HEK293T (cell line): ENCODE measurements at regions not wholly inside any gene's neighbourhood (a gene's known extent, or its start where the extent isn't known, plus 50 kb on each side); places are given as distances from the start of the nearest gene placed in this dataset.

Experiments used
- CTCF ChIA-PET: fragments of 350-600 bp; formaldehyde crosslinking; extraction: SDS; loops from one replicate; lab custom pipeline; 2021; ENCODE audit warnings: antibody characterized with exemption, inconsistent platforms; lab: Yijun Ruan, JAX
- POLR2A ChIA-PET: fragments of 350-600 bp; formaldehyde crosslinking; extraction: SDS; loops from one replicate; lab custom pipeline; 2020; ENCODE audit warnings: antibody characterized with exemption, inconsistent platforms; lab: Yijun Ruan, JAX
- DNase-seq: peaks from one replicate; pipeline ENCODE4 v3.0.0; 2012; ENCODE audit warnings: mixed read lengths; ENCODE audit errors: extremely low spot score
- ARNT ChIP-seq: fragments of 450-650 bp; IDR thresholded peaks from 2 replicates; pipeline ENCODE4 v1.6.1; 2017; ENCODE audit warnings: mild to moderate bottlenecking
- BHLHE40 ChIP-seq: fragments of 450-650 bp; IDR thresholded peaks from 2 replicates; pipeline ENCODE4 v1.6.1; 2016; ENCODE audit warnings: mild to moderate bottlenecking, moderate library complexity, borderline replicate concordance
- CTBP1 ChIP-seq: fragments of 450-650 bp; IDR thresholded peaks from 2 replicates; pipeline ENCODE4 v1.6.1; 2016; ENCODE audit warnings: borderline replicate concordance
- ELF4 ChIP-seq: fragments of 450-650 bp; IDR thresholded peaks from 2 replicates; pipeline ENCODE4 v1.6.1; 2017; ENCODE audit warnings: antibody characterized with exemption
- FOXA1 ChIP-seq: fragments of 450-650 bp; IDR thresholded peaks from 2 replicates; pipeline ENCODE4 v1.6.1; 2016; ENCODE audit warnings: mild to moderate bottlenecking
- FOXK2 ChIP-seq: fragments of 450-650 bp; IDR thresholded peaks from 2 replicates; pipeline ENCODE4 v1.6.1; 2016; ENCODE audit warnings: mild to moderate bottlenecking
- FOXM1 ChIP-seq: fragments of 450-650 bp; IDR thresholded peaks from 2 replicates; pipeline ENCODE4 v1.6.1; 2017; ENCODE audit warnings: mild to moderate bottlenecking, borderline replicate concordance
- HDGF ChIP-seq: fragments of 450-650 bp; IDR thresholded peaks from 2 replicates; pipeline ENCODE4 v1.6.1; 2017; ENCODE audit warnings: antibody characterized with exemption, borderline replicate concordance
- L3MBTL2 ChIP-seq: fragments of 450-650 bp; conservative IDR thresholded peaks from 2 replicates; pipeline ENCODE4 v1.6.1; 2016; ENCODE audit warnings: mild to moderate bottlenecking
- LEF1 ChIP-seq: fragments of 450-650 bp; IDR thresholded peaks from 2 replicates; pipeline ENCODE4 v1.6.1; 2017; ENCODE audit warnings: mild to moderate bottlenecking, borderline replicate concordance
- NFRKB ChIP-seq: fragments of 450-650 bp; IDR thresholded peaks from 2 replicates; pipeline ENCODE4 v1.6.1; 2016; ENCODE audit warnings: mild to moderate bottlenecking, moderate library complexity
- SP1 ChIP-seq: fragments of 450-650 bp; IDR thresholded peaks from 2 replicates; pipeline ENCODE4 v1.6.1; 2017
- SUZ12 ChIP-seq: fragments of 450-650 bp; IDR thresholded peaks from 2 replicates; pipeline ENCODE4 v1.6.1; 2016; ENCODE audit warnings: mild to moderate bottlenecking
- TARDBP ChIP-seq: fragments of 450-650 bp; IDR thresholded peaks from 2 replicates; pipeline ENCODE4 v1.6.1; 2016
- ZNF384 ChIP-seq: fragments of 450-650 bp; IDR thresholded peaks from 2 replicates; pipeline ENCODE4 v1.6.1; 2016
- TF ChIP-seq, protein P1 (sequence below): fragments of 450-650 bp; IDR thresholded peaks from 2 replicates; pipeline ENCODE4 v1.6.1; 2016

DNA sequence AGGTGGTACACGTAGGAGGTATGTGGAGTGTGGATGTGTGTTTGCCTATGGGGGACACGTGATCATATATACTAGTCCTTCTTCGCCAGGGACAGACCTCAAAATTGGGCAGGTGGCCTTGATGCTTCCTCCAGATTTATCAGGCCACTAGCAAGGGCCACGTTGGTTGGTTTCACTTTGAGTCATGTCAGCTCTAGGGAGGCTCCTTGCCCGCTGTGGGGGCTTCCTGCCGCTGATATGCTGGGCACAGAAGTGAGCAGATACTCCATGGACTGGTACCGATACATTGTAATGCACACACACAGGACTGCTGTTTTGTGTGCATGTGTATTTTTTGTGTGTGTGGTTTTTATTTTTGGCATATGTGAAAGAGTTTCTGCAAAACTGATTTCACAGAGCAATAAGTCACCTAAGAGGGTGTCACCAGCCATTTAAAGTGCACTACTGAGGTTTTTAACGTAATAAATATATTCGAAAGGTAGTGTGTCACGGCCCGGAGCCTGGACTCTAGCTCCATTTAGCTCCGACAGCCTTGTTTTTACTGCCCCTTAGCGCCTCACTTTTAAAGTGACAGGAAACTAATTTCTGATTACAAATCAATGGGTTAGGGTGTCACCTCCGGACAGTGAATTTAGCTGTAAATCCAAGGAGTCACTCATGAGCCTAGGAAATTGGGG is 605.5 kb upstream of the SALL1 start:
- ChIA-PET CTCF (no interaction called here), POLR2A (interaction anchor here (0.9 kb wide), 1 partner anchor 9 kb away, joined by 3 read pairs; no protein-coding TSS in a partner anchor)
- no peak for DNase-seq
- no peak for TF ChIP-seq L3MBTL2
- no peak for TF ChIP-seq FOXK2
- TF ChIP-seq ELF4: no peak
- TF ChIP-seq SUZ12: no peak
- no peak for TF ChIP-seq ZNF384
- TF ChIP-seq FOXM1: no peak
- no peak for TF ChIP-seq ARNT

DNA sequence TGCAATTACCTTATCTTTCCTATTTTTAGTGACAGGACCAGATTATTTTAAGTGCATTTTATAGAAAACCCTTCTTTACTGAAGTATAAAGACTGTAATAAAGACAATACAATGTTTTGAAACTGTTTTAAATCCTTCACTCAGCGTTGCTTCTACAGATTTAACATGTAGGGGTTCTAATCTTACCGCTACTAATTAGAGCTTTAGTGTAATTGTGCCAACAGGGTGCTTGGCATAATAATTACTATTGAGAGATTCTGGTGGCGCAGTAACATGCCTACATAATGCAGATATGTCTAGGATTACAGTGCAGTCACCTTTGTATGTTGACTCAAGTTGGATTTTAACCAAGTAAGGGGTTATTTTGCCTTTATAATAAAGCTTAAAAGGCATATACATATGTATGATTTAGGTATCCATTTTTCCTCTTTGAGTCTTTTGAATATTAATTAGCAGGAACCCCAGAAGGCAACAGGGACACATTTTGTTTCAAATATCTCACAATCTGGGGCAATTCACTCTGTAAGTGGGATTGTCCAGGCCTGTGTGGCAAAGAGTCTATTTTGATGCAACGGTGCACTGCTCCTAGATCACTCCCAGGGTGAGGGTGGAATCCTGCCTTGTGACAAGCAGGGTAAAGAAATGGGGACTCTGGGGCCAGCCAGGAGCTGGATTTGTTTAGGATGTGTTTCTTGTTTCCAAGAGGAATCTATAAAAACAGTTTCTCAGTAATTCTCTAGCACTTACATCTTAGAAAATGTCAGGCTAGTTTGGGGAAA is 604.7 kb upstream of the SALL1 start:
- CTCF ChIA-PET: no interaction called here
- DNase-seq: no peak
- TF ChIP-seq SUZ12 (no peak), ARNT (no peak), LEF1 (no peak), HDGF (no peak), NFRKB (no peak), TARDBP (no peak), FOXA1 (no peak), BHLHE40 (no peak), FOXM1 (no peak), ELF4 (no peak), L3MBTL2 (no peak), CTBP1 (no peak), SP1 (no peak), ZNF384 (no peak), FOXK2 (no peak)
- TF ChIP-seq, protein P1, sequence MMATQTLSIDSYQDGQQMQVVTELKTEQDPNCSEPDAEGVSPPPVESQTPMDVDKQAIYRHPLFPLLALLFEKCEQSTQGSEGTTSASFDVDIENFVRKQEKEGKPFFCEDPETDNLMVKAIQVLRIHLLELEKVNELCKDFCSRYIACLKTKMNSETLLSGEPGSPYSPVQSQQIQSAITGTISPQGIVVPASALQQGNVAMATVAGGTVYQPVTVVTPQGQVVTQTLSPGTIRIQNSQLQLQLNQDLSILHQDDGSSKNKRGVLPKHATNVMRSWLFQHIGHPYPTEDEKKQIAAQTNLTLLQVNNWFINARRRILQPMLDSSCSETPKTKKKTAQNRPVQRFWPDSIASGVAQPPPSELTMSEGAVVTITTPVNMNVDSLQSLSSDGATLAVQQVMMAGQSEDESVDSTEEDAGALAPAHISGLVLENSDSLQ: no peak
- POLR2A ChIA-PET: no interaction called here

DNA sequence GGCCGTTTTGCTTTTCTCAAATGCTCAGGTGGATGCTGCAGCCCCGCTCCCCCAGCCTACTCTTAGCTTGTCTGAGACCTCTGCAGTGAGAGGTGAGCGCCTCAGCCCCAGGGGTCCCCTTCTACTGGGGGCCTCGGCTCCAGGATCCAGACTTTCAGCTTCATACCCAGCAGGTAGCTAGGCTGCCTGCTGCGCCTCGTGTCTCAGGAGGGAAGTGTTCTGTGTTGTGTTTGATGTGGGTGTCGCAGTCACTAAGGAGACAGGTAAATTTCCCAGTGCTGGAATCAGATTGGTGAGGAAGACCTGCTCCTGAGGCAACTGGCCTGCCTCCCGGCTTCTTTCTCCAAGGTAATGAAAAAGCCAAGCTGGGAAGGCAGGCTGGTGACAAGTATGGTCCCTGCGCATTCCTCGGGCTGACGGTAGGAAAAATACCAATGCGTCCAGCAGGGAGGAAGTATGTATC is 604.0 kb upstream of the SALL1 start:
- ChIA-PET CTCF (no interaction called here), POLR2A (no interaction called here)
- peak; percentile 23 for DNase-seq
- TF ChIP-seq FOXA1 (no peak), BHLHE40 (no peak), SP1 (no peak), ZNF384 (no peak), LEF1 (no peak), ELF4 (no peak), FOXK2 (no peak), NFRKB (no peak), CTBP1 (no peak)
- TF ChIP-seq, protein P1: no peak

DNA sequence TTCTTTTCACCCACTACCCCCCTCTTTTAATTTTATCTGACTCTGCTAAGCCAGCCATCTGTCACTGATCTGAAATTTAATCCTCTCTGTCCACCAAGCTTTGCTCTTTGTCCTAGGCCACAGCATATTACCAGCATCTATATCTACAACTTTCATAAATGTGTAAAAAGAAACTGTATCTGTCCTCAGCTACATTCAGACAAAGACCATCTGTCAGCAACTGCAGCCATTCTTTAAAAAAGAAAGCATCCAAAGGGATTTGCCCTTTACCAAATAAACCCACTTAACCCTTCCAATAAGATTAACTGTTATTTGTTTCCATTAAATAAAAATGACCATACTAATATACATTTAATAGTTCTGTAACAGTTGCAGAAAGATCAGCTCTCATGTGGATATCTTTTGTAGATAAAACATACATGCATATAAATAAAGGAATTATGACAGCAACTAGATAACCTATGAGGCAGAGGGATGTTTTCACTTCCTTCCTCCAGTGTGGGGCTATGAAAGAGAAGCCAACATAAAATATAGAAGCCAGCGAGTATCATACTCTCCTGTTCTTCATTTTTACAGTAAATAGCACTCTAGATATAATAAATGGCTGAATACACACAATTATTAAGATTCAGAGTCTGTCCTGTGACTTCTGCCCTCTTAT is 602.5 kb upstream of the SALL1 start:
- no peak for DNase-seq
- CTCF ChIA-PET: interaction anchor here (0.6 kb wide), 1 partner anchor 188 kb away, joined by 5 read pairs; no protein-coding TSS in a partner anchor
- POLR2A ChIA-PET: no interaction called here
- TF ChIP-seq CTBP1 (no peak), BHLHE40 (no peak), FOXM1 (no peak), ZNF384 (no peak), ARNT (no peak), SP1 (no peak), L3MBTL2 (no peak), FOXA1 (no peak), LEF1 (no peak), SUZ12 (no peak), TARDBP (no peak), NFRKB (no peak), HDGF (no peak), FOXK2 (no peak), ELF4 (no peak)
- TF ChIP-seq, protein P1: no peak

DNA sequence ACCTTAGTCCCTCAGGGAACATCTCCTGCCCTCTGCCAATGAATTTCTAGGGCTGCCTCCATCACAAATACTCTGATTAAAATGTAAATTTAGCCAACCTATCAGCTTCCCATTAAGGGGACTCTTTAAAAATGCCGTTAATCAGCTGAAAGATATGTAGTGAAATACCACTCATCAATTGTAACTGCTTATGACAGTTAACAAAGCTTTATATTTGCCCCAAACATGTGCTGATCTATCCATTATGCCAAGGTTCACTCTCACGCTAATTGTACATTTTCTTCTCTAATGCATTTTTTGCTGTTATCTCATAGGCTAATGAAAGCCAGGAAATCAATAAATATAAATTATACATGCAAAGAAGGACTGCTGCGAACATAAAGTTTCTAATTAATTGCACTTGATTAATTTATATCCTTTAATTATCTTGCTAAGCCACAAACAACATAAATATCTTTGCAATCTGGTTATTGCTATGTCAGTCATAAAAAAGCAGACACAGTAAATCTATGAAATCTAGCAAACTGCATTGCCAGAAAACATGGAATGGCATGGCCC is 601.4 kb upstream of the SALL1 start:
- ChIA-PET POLR2A (no interaction called here), CTCF (no interaction called here)
- TF ChIP-seq ELF4 (no peak), NFRKB (no peak), L3MBTL2 (no peak), SUZ12 (no peak), ARNT (no peak), LEF1 (no peak), SP1 (no peak), FOXM1 (no peak), BHLHE40 (no peak), HDGF (no peak), ZNF384 (no peak), TARDBP (no peak), FOXA1 (no peak), FOXK2 (no peak), CTBP1 (no peak)
- TF ChIP-seq, protein P1: no peak
- DNase-seq: no peak
